ENCODE measurements at regions not wholly inside any gene's neighbourhood (a gene's known extent, or its start where the extent isn't known, plus 50 kb on each side); places are given as distances from the start of the nearest gene placed in this dataset.

- Histone ChIP-seq H4K20me1 (ENCODE audit: insufficient read depth, poor library complexity, severe bottlenecking) (no peaks in the 10 kb centered on the region), H3K79me2 (no peaks in the 10 kb centered on the region), H3K36me3 (replicated peaks; ENCODE audit: insufficient read depth, low read depth) (no peaks in the 10 kb centered on the region), H2AFZ (no peak overlapping the region), H3K4me2 (no peak overlapping the region), H3K4me3 (no peak overlapping the region), H3K4me1 (ENCODE audit: insufficient read depth) (no peaks in the 10 kb centered on the region), H3K27me3 (no peaks in the 10 kb centered on the region), H3K9me2 (replicated peaks; ENCODE audit: insufficient read depth) (no peaks in the 10 kb centered on the region), H3K27ac (no peak overlapping the region), H3K9me3 (ENCODE audit: low read depth) (no peaks in the 10 kb centered on the region)
- DNase-seq (ENCODE audit: low spot score) = no peak
- TF ChIP-seq EZH2 (IDR thresholded peaks at IDR 0.05; ENCODE audit: borderline replicate concordance) (no peak), EZH2phosphoT487 (IDR thresholded peaks at IDR 0.05; ENCODE audit: low read depth, severe bottlenecking, unreplicated experiment) (no peak), CTCF (IDR thresholded peaks at IDR 0.05; ENCODE audit: poor library complexity) (no peak)
- WGBS (ENCODE audit: low lambda C conversion rate, missing lambda C conversion rate) = 77% methylated on average over 1 of the region's 1 CpG
These were observed 74.3 kb upstream of the STAC start for GRCh38 chr3:36305929-36306520.

- no peak overlapping the region for H2AFZ ChIP-seq
- H3K27ac ChIP-seq = no peak overlapping the region
- TF ChIP-seq CTCF (IDR thresholded peaks at IDR 0.05; ENCODE audit: poor library complexity) (no peak), EZH2 (IDR thresholded peaks at IDR 0.05; ENCODE audit: borderline replicate concordance) (no peak), EZH2phosphoT487 (IDR thresholded peaks at IDR 0.05; ENCODE audit: low read depth, severe bottlenecking, unreplicated experiment) (no peak)
- no peaks in the 10 kb centered on the region for H3K79me2 ChIP-seq
- no peaks in the 10 kb centered on the region for H3K4me1 ChIP-seq (ENCODE audit: insufficient read depth)
- H3K4me3 ChIP-seq = no peak overlapping the region
- no peaks in the 10 kb centered on the region for H4K20me1 ChIP-seq (ENCODE audit: insufficient read depth, poor library complexity, severe bottlenecking)
- H3K9me3 ChIP-seq (ENCODE audit: low read depth) = no peaks in the 10 kb centered on the region
- H3K36me3 ChIP-seq (replicated peaks; ENCODE audit: insufficient read depth, low read depth) = no peaks in the 10 kb centered on the region
- no peaks in the 10 kb centered on the region for H3K27me3 ChIP-seq
- no peak for DNase-seq (ENCODE audit: low spot score)
- H3K4me2 ChIP-seq = no peak overlapping the region
- H3K9me2 ChIP-seq (replicated peaks; ENCODE audit: insufficient read depth) = no peaks in the 10 kb centered on the region
- 80% methylated on average over 1 of the region's 1 CpG for WGBS (ENCODE audit: low lambda C conversion rate, missing lambda C conversion rate)
These were observed 71.2 kb upstream of the STAC start for GRCh38 chr3:36309092-36309491.

DNA sequence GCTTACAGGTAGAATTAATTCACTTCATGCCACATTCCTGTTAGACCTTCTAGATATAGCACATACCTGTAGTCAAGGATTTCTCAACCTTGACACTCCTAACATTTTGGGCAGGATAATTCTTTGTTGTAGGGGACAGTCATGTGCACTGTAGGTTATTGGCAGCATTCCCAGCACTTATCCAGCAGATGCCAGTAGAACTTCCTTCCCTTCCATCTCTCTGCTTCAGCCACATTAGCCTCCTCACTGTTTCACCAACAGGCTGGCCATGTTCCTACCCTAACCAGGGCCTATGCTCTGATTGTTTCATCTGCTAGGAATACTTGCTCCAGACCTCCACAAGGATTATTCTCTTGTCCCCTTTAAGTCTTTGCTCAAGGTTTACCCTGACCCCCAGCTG is 68.0 kb upstream of the STAC start:
- Histone ChIP-seq H3K79me2 (no peaks in the 10 kb centered on the region), H3K4me3 (no peak overlapping the region), H4K20me1 (ENCODE audit: insufficient read depth, poor library complexity, severe bottlenecking) (no peaks in the 10 kb centered on the region), H3K36me3 (replicated peaks; ENCODE audit: insufficient read depth, low read depth) (no peaks in the 10 kb centered on the region), H3K4me1 (ENCODE audit: insufficient read depth) (no peaks in the 10 kb centered on the region), H3K27me3 (no peaks in the 10 kb centered on the region), H2AFZ (no peak overlapping the region), H3K27ac (no peak overlapping the region), H3K9me3 (ENCODE audit: low read depth) (no peaks in the 10 kb centered on the region), H3K9me2 (replicated peaks; ENCODE audit: insufficient read depth) (no peaks in the 10 kb centered on the region), H3K4me2 (no peak overlapping the region)
- no peak for DNase-seq (ENCODE audit: low spot score)
- TF ChIP-seq EZH2phosphoT487 (IDR thresholded peaks at IDR 0.05; ENCODE audit: low read depth, severe bottlenecking, unreplicated experiment) (no peak), CTCF (IDR thresholded peaks at IDR 0.05; ENCODE audit: poor library complexity) (no peak), EZH2 (IDR thresholded peaks at IDR 0.05; ENCODE audit: borderline replicate concordance) (no peak)

DNA sequence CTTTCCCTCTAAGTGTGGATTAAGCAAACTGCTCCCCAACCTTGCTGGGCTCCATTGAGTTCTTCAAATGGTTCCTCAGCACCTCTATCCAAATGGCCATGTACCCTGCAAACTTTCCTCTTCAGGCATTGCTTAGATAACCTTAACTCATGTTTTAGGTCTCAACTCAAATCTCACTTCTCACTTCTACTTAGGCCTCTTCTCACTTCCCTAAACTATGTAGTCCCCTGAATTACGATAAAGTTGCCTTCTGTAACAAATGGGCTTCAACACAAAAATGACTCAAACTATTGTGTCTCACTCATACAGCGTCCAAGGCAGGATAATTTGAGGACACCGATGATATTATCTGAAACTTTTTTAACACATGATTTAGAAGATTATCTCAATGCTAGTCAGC is 62.4 kb upstream of the STAC start:
- H3K4me1 ChIP-seq (ENCODE audit: insufficient read depth) = no peaks in the 10 kb centered on the region
- H3K79me2 ChIP-seq = no peaks in the 10 kb centered on the region
- H3K4me2 ChIP-seq = no peak overlapping the region
- no peaks in the 10 kb centered on the region for H3K27me3 ChIP-seq
- H3K9me2 ChIP-seq (replicated peaks; ENCODE audit: insufficient read depth) = no peaks in the 10 kb centered on the region
- H3K27ac ChIP-seq = no peak overlapping the region
- no peak overlapping the region for H2AFZ ChIP-seq
- 85% methylated on average over 3 of the region's 3 CpGs for WGBS (ENCODE audit: low lambda C conversion rate, missing lambda C conversion rate)
- no peaks in the 10 kb centered on the region for H3K36me3 ChIP-seq (replicated peaks; ENCODE audit: insufficient read depth, low read depth)
- H3K4me3 ChIP-seq = no peak overlapping the region
- H3K9me3 ChIP-seq (ENCODE audit: low read depth) = no peaks in the 10 kb centered on the region
- no peak for DNase-seq (ENCODE audit: low spot score)
- H4K20me1 ChIP-seq (ENCODE audit: insufficient read depth, poor library complexity, severe bottlenecking) = no peaks in the 10 kb centered on the region
- TF ChIP-seq EZH2phosphoT487 (IDR thresholded peaks at IDR 0.05; ENCODE audit: low read depth, severe bottlenecking, unreplicated experiment) (no peak), CTCF (IDR thresholded peaks at IDR 0.05; ENCODE audit: poor library complexity) (no peak), EZH2 (IDR thresholded peaks at IDR 0.05; ENCODE audit: borderline replicate concordance) (no peak)

Measured in hepatocyte (in vitro differentiated cells).